Prostate gland (tissue), 2 donors: ENCODE measurements at regions not wholly inside any gene's neighbourhood (a gene's known extent, or its start where the extent isn't known, plus 50 kb on each side); places are given as distances from the start of the nearest gene placed in this dataset.

Experiments
- DNase-seq: peaks from one replicate; pipeline ENCODE4 v3.0.0-alpha.2; 2019; ENCODE audit warnings: low spot score
- H3K27ac ChIP-seq, 2 donors: fragments of 200-600 bp; sonication (generic); 2 replicates each; pipeline ENCODE4 v1.5.1; 2017 to 2019
- H3K27me3 ChIP-seq: fragments of 200-600 bp; sonication (generic); replicated peaks from 2 replicates; pipeline ENCODE4 v1.5.1; 2019; ENCODE audit not compliant: insufficient read depth
- H3K36me3 ChIP-seq, 2 donors: fragments of 200-600 bp; sonication (generic); 1 replicate in 1 of 2; 2 replicates in 1 of 2; pipeline versions ENCODE4 v1.5.1 to v1.8.1; 2017 to 2019
- H3K4me1 ChIP-seq: fragments of 200-600 bp; sonication (generic); replicated peaks from 2 replicates; pipeline ENCODE4 v1.5.1; 2019
- H3K4me3 ChIP-seq, 2 donors: fragments of 200-600 bp; sonication (generic); 2 replicates each; pipeline ENCODE4 v1.5.1; 2017 to 2019
- H3K9me3 ChIP-seq: fragments of 200-600 bp; sonication (generic); 2 replicates; pipeline ENCODE4 v1.5.1; 2017
- POLR2A ChIP-seq: fragments of 450-650 bp; IDR thresholded peaks from one replicate; pipeline ENCODE4 v1.6.1; 2016; ENCODE audit warnings: antibody characterized with exemption, mild to moderate bottlenecking
- POLR2AphosphoS5 ChIP-seq: sonication (generic); formaldehyde crosslinking; IDR thresholded peaks from one replicate; pipeline ENCODE4 v1.6.1; 2017; ENCODE audit warnings: antibody characterized with exemption
- WGBS: methylation state at CpG from one replicate; pipeline ENCODE4 v1.1.5; 2018; 5-methylcytosine and 5-hydroxymethylcytosine counted together
- intact Hi-C: fragments of 100-400 bp; cut with DNase I; formaldehyde crosslinking; loops from one replicate; pipeline ENCODE4 v1.14.2; 2022
- TF ChIP-seq, protein P1 (sequence below), 4 experiments: fragments of 200-600 bp in 2 of 4; fragments of 450-650 bp in 2 of 4; sonication (generic) in 2 of 4; IDR thresholded peaks; 1 replicate in 3 of 4; 2 replicates in 1 of 4; pipeline ENCODE4 v1.5.1; 2016 to 2019; ENCODE audit warnings: antibody characterized with exemption in 4 of 4, mild to moderate bottlenecking in 2 of 4, moderate library complexity in 2 of 4

DNA sequence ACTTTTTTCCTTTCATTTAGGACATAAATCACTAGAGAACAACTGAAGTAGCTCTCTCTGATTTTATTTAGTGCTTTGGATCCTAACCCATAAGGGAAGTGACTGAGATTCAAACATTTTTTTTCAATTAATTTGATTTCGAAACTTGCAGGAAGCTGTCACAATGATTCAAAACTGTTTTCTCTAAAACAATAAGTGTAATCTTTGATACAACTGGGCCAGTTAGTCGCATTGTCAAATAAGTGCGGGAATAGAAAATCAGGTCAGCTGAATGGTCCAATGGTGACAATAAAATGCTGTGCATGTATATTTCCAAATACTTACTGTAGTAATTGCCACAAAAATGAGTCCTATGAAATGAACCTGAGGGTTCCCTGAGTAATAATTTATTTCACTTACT is 930.8 kb downstream of the TFAP2A start:
- no peak for TF ChIP-seq POLR2A
- TF ChIP-seq, protein P1, sequence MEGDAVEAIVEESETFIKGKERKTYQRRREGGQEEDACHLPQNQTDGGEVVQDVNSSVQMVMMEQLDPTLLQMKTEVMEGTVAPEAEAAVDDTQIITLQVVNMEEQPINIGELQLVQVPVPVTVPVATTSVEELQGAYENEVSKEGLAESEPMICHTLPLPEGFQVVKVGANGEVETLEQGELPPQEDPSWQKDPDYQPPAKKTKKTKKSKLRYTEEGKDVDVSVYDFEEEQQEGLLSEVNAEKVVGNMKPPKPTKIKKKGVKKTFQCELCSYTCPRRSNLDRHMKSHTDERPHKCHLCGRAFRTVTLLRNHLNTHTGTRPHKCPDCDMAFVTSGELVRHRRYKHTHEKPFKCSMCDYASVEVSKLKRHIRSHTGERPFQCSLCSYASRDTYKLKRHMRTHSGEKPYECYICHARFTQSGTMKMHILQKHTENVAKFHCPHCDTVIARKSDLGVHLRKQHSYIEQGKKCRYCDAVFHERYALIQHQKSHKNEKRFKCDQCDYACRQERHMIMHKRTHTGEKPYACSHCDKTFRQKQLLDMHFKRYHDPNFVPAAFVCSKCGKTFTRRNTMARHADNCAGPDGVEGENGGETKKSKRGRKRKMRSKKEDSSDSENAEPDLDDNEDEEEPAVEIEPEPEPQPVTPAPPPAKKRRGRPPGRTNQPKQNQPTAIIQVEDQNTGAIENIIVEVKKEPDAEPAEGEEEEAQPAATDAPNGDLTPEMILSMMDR (IDR thresholded peaks at IDR 0.05), result no peak
- TF ChIP-seq POLR2AphosphoS5, result no peak
- no peak overlapping the region for H3K27ac ChIP-seq
- intact Hi-C loops, result no loop called here

DNA sequence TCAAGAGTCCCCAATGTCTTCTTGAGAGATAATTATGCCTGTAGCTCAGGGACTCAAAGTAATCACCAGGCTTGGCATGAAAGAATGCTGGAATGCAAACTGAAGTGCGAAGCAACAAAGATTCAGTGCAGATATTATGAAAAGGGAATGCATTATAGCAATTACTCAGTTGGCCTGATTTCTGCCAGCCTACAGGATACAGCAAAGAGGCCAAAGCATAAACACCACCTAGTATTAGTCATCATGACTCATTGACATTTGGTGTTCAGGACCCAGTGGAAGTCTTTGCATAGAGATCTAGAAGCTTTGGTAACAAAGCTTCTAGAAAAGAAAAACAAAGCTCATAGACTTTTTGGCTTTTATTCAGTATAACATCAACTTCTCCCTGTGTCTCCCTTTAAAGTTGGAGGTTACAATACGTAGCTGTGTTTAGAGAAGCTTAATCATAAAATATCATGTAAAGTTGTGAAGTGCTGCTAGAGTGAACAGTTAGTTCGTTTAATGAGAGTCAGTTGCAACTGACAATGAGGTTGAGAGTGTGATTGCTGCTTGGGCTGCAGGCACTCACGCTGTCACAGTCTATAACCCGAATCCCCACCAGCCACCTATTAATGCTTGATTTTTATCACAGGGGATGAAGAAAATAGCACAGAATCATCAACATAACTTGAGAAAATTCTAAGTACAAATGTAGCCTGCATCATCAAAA is 932.7 kb downstream of the TFAP2A start:
- TF ChIP-seq POLR2AphosphoS5 (no peak), POLR2A (no peak)
- TF ChIP-seq, protein P1 (IDR thresholded peaks at IDR 0.05), result no peak
- no peaks in the 10 kb centered on the region for H3K27me3 ChIP-seq
- H3K36me3 ChIP-seq, result no peaks in the 10 kb centered on the region
- H3K4me1 ChIP-seq, result no peaks in the 10 kb centered on the region
- H3K27ac ChIP-seq, result no peak overlapping the region
- 40% methylated on average over 5 of the region's 5 CpGs for WGBS
- no peak overlapping the region for H3K4me3 ChIP-seq
- intact Hi-C loops, result no loop called here
- H3K9me3 ChIP-seq, result no peaks in the 10 kb centered on the region
- no peak for DNase-seq

More for the DNA sequence above, 930.8 kb downstream of the TFAP2A start:
- WGBS, result 80% methylated on average over 3 of the region's 3 CpGs
- Histone ChIP-seq H3K4me1 (no peaks in the 10 kb centered on the region), H3K36me3 (no peaks in the 10 kb centered on the region), H3K4me3 (no peak overlapping the region), H3K27me3 (no peaks in the 10 kb centered on the region), H3K9me3 (no peaks in the 10 kb centered on the region)
- no peak for DNase-seq

- H3K4me3 ChIP-seq, result no peak overlapping the region
- no peak for DNase-seq
- intact Hi-C loops, result no loop called here
- no peak for TF ChIP-seq POLR2AphosphoS5
- TF ChIP-seq POLR2A, result no peak
- TF ChIP-seq, protein P1 (IDR thresholded peaks at IDR 0.05), result no peak
- no peaks in the 10 kb centered on the region for H3K9me3 ChIP-seq
- H3K36me3 ChIP-seq, result no peaks in the 10 kb centered on the region
- 55% methylated on average over 7 of the region's 7 CpGs for WGBS
- H3K27ac ChIP-seq, result no peak overlapping the region
- H3K4me1 ChIP-seq, result no peaks in the 10 kb centered on the region
- no peaks in the 10 kb centered on the region for H3K27me3 ChIP-seq
Measured at GRCh38 chr6:9481292-9482029, 933.4 kb downstream of the TFAP2A start.

GRCh38 chr6:9468277-9468676 is 946.6 kb downstream of the TFAP2A start:
- 72% methylated on average over 3 of the region's 3 CpGs for WGBS
- intact Hi-C loops, result no loop called here
- peak overlapping the region in 1 of 2 donors; percentile 56 for H3K27ac ChIP-seq
- H3K4me1 ChIP-seq, result no peaks in the 10 kb centered on the region
- H3K4me3 ChIP-seq, result no peak overlapping the region
- H3K9me3 ChIP-seq, result no peaks in the 10 kb centered on the region
- H3K27me3 ChIP-seq, result no peaks in the 10 kb centered on the region
- TF ChIP-seq POLR2A, result no peak
- TF ChIP-seq POLR2AphosphoS5, result no peak
- TF ChIP-seq, protein P1 (IDR thresholded peaks at IDR 0.05), result no peak
- H3K36me3 ChIP-seq, result no peaks in the 10 kb centered on the region
- DNase-seq, result no peak

GRCh38 chr6:9467741-9468140 is 947.1 kb downstream of the TFAP2A start:
- Histone ChIP-seq H3K4me3 (no peak overlapping the region), H3K27ac (peak overlapping the region; percentile 38 to 56), H3K27me3 (no peaks in the 10 kb centered on the region), H3K4me1 (no peaks in the 10 kb centered on the region), H3K36me3 (no peaks in the 10 kb centered on the region), H3K9me3 (no peaks in the 10 kb centered on the region)
- intact Hi-C loops, result no loop called here
- 36% methylated on average over 3 of the region's 3 CpGs for WGBS
- peak; percentile 67 for DNase-seq
- TF ChIP-seq POLR2AphosphoS5 (peak; percentile 73), POLR2A (no peak)
